ENCODE measurements at regions not wholly inside any gene's neighbourhood (a gene's known extent, or its start where the extent isn't known, plus 50 kb on each side); places are given as distances from the start of the nearest gene placed in this dataset.

- no peak for DNase-seq (ENCODE audit: low read depth)
These were observed 758.7 kb upstream of the ZNF608 start for GRCh38 chr5:125505115-125505514.

- no peak for DNase-seq (ENCODE audit: low read depth)
These were observed 759.7 kb upstream of the ZNF608 start for GRCh38 chr5:125506124-125506523.

- no peak for DNase-seq (ENCODE audit: low read depth)
These were observed 761.8 kb upstream of the ZNF608 start for GRCh38 chr5:125508225-125508624.

GRCh38 chr5:125510651-125511050 lies 764.2 kb upstream of the ZNF608 start:
- DNase-seq (ENCODE audit: low read depth), result no peak

GRCh38 chr5:125517973-125518550 lies 771.6 kb upstream of the ZNF608 start:
- DNase-seq (ENCODE audit: low read depth), result no peak

GRCh38 chr5:125521289-125521688 lies 774.9 kb upstream of the ZNF608 start:
- no peak for DNase-seq (ENCODE audit: low read depth)

GRCh38 chr5:125525356-125525755 lies 778.9 kb upstream of the ZNF608 start:
- DNase-seq (ENCODE audit: low read depth), result no peak

- DNase-seq (ENCODE audit: low read depth), result no peak
These were observed 780.5 kb upstream of the ZNF608 start for GRCh38 chr5:125526966-125527365.

- DNase-seq (ENCODE audit: low read depth), result no peak
These were observed 782.4 kb upstream of the ZNF608 start for GRCh38 chr5:125528881-125529280.

GRCh38 chr5:125530833-125531615 lies 784.6 kb upstream of the ZNF608 start:
- DNase-seq (ENCODE audit: low read depth), result no peak

GRCh38 chr5:125536095-125536494 lies 789.7 kb upstream of the ZNF608 start:
- DNase-seq (ENCODE audit: low read depth), result no peak

- DNase-seq (ENCODE audit: low read depth), result no peak
These were observed 790.1 kb upstream of the ZNF608 start for GRCh38 chr5:125536582-125536981.

- DNase-seq (ENCODE audit: low read depth), result no peak
These were observed 791.2 kb upstream of the ZNF608 start for GRCh38 chr5:125537661-125538060.

GRCh38 chr5:125538469-125538868 lies 792.0 kb upstream of the ZNF608 start:
- DNase-seq (ENCODE audit: low read depth), result no peak

- no peak for DNase-seq (ENCODE audit: low read depth)
These were observed 794.6 kb upstream of the ZNF608 start for GRCh38 chr5:125541085-125541484.

GRCh38 chr5:125549322-125549911 lies 803.0 kb upstream of the ZNF608 start:
- no peak for DNase-seq (ENCODE audit: low read depth)

GRCh38 chr5:125550274-125550673 lies 803.8 kb upstream of the ZNF608 start:
- no peak for DNase-seq (ENCODE audit: low read depth)

GRCh38 chr5:125551246-125551645 lies 804.8 kb upstream of the ZNF608 start:
- no peak for DNase-seq (ENCODE audit: low read depth)

- DNase-seq (ENCODE audit: low read depth), result no peak
These were observed 805.4 kb upstream of the ZNF608 start for GRCh38 chr5:125551797-125552196.

- DNase-seq (ENCODE audit: low read depth), result no peak
These were observed 806.0 kb upstream of the ZNF608 start for GRCh38 chr5:125552486-125552885.

GRCh38 chr5:125554355-125554754 lies 807.9 kb upstream of the ZNF608 start:
- DNase-seq (ENCODE audit: low read depth), result no peak

GRCh38 chr5:125555591-125555990 lies 809.2 kb upstream of the ZNF608 start:
- no peak for DNase-seq (ENCODE audit: low read depth)

- no peak for DNase-seq (ENCODE audit: low read depth)
These were observed 811.6 kb upstream of the ZNF608 start for GRCh38 chr5:125558016-125558415.

GRCh38 chr5:125558466-125558865 lies 812.0 kb upstream of the ZNF608 start:
- no peak for DNase-seq (ENCODE audit: low read depth)

All from non-pigmented ciliary epithelial cell (primary cell).